D721Med (cell line): ENCODE measurements at regions not wholly inside any gene's neighbourhood (a gene's known extent, or its start where the extent isn't known, plus 50 kb on each side); places are given as distances from the start of the nearest gene placed in this dataset.

ENCODE experiments used
- DNase-seq: peaks from one replicate; pipeline ENCODE4 v3.0.0; 2011; ENCODE audit warnings: low spot score; ENCODE audit not compliant: insufficient read length
- FAIRE-seq: peaks from 2 replicates; lab custom pipeline; 2011; peaks lifted over from hg19 to GRCh38; lab: Jason Lieb, UNC
- CTCF ChIP-seq: IDR thresholded peaks from 2 replicates; pipeline ENCODE4 v1.5.1; 2012; ENCODE audit warnings: mild to moderate bottlenecking, control low read depth; ENCODE audit not compliant: insufficient read depth; ENCODE audit errors: missing control alignments

- no peak for FAIRE-seq
- no peak for TF ChIP-seq CTCF
- no peak for DNase-seq
Measured at GRCh38 chr12:107948391-107948945, 174.0 kb downstream of the ASCL4 start.

GRCh38 chr12:107951024-107951423 lies 176.5 kb downstream of the ASCL4 start:
- no peak for FAIRE-seq
- DNase-seq = no peak
- TF ChIP-seq CTCF = no peak

- DNase-seq = no peak
- no peak for FAIRE-seq
- TF ChIP-seq CTCF = no peak
Measured at GRCh38 chr12:107955966-107956643, 173.0 kb upstream of the WSCD2 start.

GRCh38 chr12:107957459-107957858 lies 171.6 kb upstream of the WSCD2 start:
- no peak for DNase-seq
- FAIRE-seq = no peak
- no peak for TF ChIP-seq CTCF

GRCh38 chr12:107963635-107964034 lies 165.5 kb upstream of the WSCD2 start:
- no peak for TF ChIP-seq CTCF
- no peak for DNase-seq
- no peak for FAIRE-seq

GRCh38 chr12:107967170-107967569 lies 161.9 kb upstream of the WSCD2 start:
- TF ChIP-seq CTCF = no peak
- no peak for FAIRE-seq
- DNase-seq = no peak

GRCh38 chr12:107973950-107974349 lies 155.1 kb upstream of the WSCD2 start:
- FAIRE-seq (no peak), DNase-seq (no peak)
- no peak for TF ChIP-seq CTCF
